ENCODE measurements at regions not wholly inside any gene's neighbourhood (a gene's known extent, or its start where the extent isn't known, plus 50 kb on each side); places are given as distances from the start of the nearest gene placed in this dataset.

DNA sequence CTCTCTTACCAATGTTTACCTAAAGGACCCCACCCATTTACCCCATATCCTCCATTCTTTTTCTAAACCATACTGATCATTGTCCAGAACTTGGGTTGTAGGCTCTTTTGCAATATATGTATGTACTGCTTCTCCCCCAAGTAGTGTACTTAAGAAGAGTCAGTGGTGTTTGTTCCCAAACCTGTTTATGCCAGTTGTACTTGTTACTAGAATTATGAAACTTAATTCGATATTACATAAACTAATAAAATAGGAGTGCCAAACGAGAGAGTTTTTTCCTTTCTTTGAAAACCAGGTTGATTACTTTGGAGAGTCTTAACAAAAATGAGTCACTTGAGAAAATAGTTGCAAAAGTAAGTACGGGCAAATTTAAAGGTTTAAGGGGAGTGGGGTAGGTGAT lies 96.3 kb downstream of the GEMIN8 start:
- Histone ChIP-seq H3K36me3 (ENCODE audit: insufficient read depth, low read length) (no peaks in the 10 kb centered on the region), H3K4me1 (ENCODE audit: insufficient read depth, low read length) (peaks cover 46% of the 10 kb centered on the region), H3K9me3 (ENCODE audit: control insufficient read depth, insufficient read depth, low read length) (no peaks in the 10 kb centered on the region), H3K9ac (ENCODE audit: low read depth, low read length) (no peak overlapping the region)

DNA sequence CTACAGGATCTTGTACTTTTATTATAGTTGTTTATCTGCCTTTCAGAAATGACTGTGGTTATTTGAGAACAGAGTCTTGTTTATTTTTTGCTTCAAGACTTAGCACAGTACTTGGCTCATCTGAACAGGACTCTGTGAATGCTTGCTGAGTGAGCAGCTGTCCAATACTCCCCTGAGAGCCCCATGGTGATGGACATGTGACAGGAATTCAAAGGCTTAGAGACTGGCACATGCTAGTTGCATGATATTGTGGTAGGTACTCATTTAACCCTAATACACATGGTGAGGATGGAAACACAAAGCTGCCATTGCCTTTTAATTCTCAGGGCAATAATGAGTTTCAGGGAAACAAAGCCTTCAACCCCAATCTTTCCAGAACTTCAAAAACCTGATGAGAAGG lies 97.3 kb downstream of the GEMIN8 start:
- Histone ChIP-seq H3K4me1 (ENCODE audit: insufficient read depth, low read length) (peaks cover 49% of the 10 kb centered on the region), H3K9ac (ENCODE audit: low read depth, low read length) (no peak overlapping the region), H3K9me3 (ENCODE audit: control insufficient read depth, insufficient read depth, low read length) (no peaks in the 10 kb centered on the region), H3K36me3 (ENCODE audit: insufficient read depth, low read length) (no peaks in the 10 kb centered on the region)

DNA sequence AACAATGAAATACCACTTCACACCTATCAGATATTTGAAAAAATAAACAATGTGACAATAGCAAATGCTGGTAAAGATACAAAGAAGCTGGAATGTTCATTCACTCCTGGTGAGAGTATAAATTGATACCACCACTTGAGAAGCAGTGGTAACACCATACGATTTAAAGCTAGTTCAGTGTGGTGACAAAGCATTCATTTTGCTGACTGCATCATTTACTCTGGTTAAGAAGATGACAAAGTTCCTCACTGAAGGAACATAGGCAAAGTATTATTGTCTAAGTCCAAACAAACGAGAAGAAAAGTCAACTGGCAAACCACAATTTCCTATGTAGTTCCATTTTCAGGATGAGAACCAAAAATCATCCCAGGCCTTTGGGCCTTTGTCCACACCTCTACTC lies 102.5 kb downstream of the GEMIN8 start:
- H3K9ac ChIP-seq (ENCODE audit: low read depth, low read length) = no peak overlapping the region
- H3K36me3 ChIP-seq (ENCODE audit: insufficient read depth, low read length) = no peaks in the 10 kb centered on the region
- peaks cover 16% of the 10 kb centered on the region for H3K4me1 ChIP-seq (ENCODE audit: insufficient read depth, low read length)
- no peaks in the 10 kb centered on the region for H3K9me3 ChIP-seq (ENCODE audit: control insufficient read depth, insufficient read depth, low read length)

DNA sequence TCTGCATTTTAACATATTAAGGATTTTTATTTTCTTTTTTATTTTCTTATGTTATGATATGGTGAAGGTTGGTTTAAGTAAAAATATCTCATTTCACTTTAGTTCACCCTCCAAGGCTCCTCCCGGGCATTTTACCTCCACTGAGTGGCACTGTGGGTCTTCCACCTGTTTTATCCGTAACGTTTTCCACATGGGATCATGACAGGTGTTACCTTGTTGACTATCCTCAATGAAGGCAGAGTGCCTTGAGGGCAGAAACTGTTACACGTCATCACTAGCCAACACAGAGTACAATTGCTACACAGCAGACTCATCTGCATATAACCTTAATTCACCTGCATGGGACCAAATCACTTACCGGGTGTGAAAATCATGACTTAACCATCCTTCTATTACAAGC lies 105.8 kb downstream of the GEMIN8 start:
- Histone ChIP-seq H3K36me3 (ENCODE audit: insufficient read depth, low read length) (no peaks in the 10 kb centered on the region), H3K9me3 (ENCODE audit: control insufficient read depth, insufficient read depth, low read length) (no peaks in the 10 kb centered on the region), H3K4me1 (ENCODE audit: insufficient read depth, low read length) (peaks cover 12% of the 10 kb centered on the region), H3K9ac (ENCODE audit: low read depth, low read length) (no peak overlapping the region)

DNA sequence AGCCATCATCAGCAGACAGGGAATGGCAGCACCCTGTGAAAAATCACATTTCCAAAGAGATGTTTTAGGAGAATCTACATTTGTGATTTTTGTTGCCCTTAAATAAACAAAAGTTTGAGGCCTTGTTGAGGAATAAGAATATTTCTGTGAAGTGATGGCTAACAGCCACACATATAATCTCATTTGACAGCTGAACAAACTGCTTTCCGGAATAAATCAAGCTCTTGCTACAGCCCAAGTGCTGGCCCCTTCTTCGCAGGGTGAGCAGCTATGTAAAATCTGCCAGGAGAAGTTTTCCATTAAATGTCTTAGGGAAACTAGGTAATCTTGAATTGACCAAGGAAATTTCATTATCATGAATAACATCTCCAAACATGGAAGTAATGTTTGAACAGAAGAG lies 106.4 kb upstream of the GPM6B start:
- no peaks in the 10 kb centered on the region for H3K36me3 ChIP-seq (ENCODE audit: insufficient read depth, low read length)
- peaks cover 7% of the 10 kb centered on the region for H3K4me1 ChIP-seq (ENCODE audit: insufficient read depth, low read length)
- H3K9me3 ChIP-seq (ENCODE audit: control insufficient read depth, insufficient read depth, low read length) = no peaks in the 10 kb centered on the region
- H3K9ac ChIP-seq (ENCODE audit: low read depth, low read length) = no peak overlapping the region

DNA sequence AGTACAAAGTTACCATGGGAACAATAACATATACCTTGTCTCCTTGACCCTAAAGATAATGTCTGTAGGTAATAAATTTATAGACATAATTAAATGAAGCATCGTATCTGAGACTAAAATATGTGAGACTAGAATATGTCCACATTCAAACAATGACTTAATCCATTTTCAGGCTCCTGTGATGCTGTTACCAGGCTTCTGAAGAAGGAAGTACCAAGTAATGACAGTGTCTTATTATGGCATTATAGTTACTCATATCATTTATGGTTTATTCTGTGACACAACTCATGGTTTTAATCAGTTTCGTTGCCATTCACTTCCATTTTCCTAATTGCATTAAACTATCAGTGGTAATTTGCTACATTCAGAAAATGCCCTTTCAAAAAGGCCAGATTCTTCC lies 100.6 kb upstream of the GPM6B start:
- Histone ChIP-seq H3K36me3 (ENCODE audit: insufficient read depth, low read length) (no peaks in the 10 kb centered on the region), H3K9ac (ENCODE audit: low read depth, low read length) (no peak overlapping the region), H3K4me1 (ENCODE audit: insufficient read depth, low read length) (no peaks in the 10 kb centered on the region), H3K9me3 (ENCODE audit: control insufficient read depth, insufficient read depth, low read length) (no peaks in the 10 kb centered on the region)

DNA sequence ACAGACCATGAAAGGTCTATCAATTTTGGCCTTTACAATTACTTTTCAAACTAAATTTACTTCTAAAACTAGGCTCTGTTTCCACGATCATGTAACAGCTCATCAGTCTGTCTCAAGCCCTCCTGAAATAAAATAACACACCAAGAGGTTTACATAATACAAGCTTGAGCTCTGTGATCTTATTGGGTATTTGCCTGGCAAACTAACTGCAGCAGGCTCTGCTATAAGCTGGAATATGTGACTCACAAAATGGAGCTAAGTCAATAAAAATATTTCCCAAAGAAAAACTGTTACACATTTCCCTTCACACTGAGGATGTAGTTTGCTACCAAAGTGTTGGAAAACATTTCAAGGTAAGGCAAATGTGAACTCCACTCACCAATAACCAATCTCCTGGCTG lies 94.7 kb upstream of the GPM6B start:
- no peak overlapping the region for H3K9ac ChIP-seq (ENCODE audit: low read depth, low read length)
- no peaks in the 10 kb centered on the region for H3K9me3 ChIP-seq (ENCODE audit: control insufficient read depth, insufficient read depth, low read length)
- no peaks in the 10 kb centered on the region for H3K36me3 ChIP-seq (ENCODE audit: insufficient read depth, low read length)
- H3K4me1 ChIP-seq (ENCODE audit: insufficient read depth, low read length) = 0 out of 2 replicates have a peak, but pooled peaks cover under 1% of the 10 kb centered on the region

DNA sequence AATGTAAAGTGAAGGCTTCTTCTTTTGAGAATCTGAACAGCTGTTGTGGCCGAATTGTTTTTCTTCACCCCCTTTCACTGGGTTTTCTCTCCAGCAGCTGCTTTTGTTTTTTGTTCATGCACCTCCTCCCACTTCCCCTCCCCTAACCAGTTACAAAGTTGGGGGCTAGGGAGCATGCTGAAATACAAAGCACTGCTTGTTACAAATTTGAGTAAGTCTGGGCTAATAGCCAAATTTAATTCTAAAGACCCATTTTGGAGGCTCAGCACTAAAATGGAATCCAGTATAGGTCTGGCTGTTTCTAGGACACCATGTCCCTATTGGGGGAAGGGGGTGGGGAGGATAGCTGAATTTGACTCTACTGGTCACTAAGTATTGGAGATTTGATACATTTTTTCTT lies 89.2 kb upstream of the GPM6B start:
- H3K4me1 ChIP-seq (ENCODE audit: insufficient read depth, low read length) = peaks cover 11% of the 10 kb centered on the region; the same call in 1 of the 2 replicates
- no peak overlapping the region for H3K9ac ChIP-seq (ENCODE audit: low read depth, low read length)
- no peaks in the 10 kb centered on the region for H3K36me3 ChIP-seq (ENCODE audit: insufficient read depth, low read length)
- no peaks in the 10 kb centered on the region for H3K9me3 ChIP-seq (ENCODE audit: control insufficient read depth, insufficient read depth, low read length)

DNA sequence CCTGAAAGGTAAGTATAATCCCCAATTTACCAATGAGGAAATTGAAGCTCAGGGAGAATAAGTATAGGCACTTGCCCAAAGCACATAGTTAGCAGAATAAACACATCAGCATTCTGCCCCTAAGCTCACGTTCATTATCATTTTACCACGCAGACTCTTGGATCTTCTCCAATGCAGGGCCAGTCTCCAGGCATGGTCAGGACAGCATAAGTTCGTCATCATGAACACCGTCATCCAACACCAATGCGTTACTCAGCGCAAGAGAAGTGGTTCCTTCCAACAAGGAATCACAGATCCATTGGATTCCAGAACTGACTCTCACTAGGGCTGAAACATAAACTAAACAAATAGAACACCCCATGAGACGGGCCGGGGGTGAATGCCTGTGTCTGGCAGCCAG lies 86.5 kb upstream of the GPM6B start:
- H3K36me3 ChIP-seq (ENCODE audit: insufficient read depth, low read length) = no peaks in the 10 kb centered on the region
- H3K9ac ChIP-seq (ENCODE audit: low read depth, low read length) = no peak overlapping the region
- H3K9me3 ChIP-seq (ENCODE audit: control insufficient read depth, insufficient read depth, low read length) = no peaks in the 10 kb centered on the region
- H3K4me1 ChIP-seq (ENCODE audit: insufficient read depth, low read length) = peaks cover 19% of the 10 kb centered on the region; the same call in 1 of the 2 replicates

DNA sequence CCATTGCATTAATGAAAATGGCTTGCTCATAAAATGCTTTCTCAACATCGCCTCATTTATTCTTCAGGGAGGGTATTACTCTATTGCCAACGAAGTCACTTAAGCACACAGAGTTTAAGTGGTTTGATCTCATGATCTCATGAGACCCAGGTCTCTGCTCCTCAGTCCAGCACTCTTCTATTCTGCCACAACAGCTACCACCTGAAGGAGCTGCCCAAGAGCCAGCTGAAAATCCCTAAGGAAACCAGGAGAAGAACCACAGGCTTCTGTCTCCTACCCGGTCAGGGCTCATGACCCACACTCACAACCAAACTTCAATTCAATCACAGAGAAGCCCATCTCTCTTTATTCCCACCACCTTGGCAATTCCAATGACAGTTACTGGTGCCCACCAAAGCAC lies 85.5 kb upstream of the GPM6B start:
- no peak overlapping the region for H3K9ac ChIP-seq (ENCODE audit: low read depth, low read length)
- H3K9me3 ChIP-seq (ENCODE audit: control insufficient read depth, insufficient read depth, low read length) = no peaks in the 10 kb centered on the region
- peaks cover 21% of the 10 kb centered on the region; the same call in 1 of the 2 replicates for H3K4me1 ChIP-seq (ENCODE audit: insufficient read depth, low read length)
- no peaks in the 10 kb centered on the region for H3K36me3 ChIP-seq (ENCODE audit: insufficient read depth, low read length)

DNA sequence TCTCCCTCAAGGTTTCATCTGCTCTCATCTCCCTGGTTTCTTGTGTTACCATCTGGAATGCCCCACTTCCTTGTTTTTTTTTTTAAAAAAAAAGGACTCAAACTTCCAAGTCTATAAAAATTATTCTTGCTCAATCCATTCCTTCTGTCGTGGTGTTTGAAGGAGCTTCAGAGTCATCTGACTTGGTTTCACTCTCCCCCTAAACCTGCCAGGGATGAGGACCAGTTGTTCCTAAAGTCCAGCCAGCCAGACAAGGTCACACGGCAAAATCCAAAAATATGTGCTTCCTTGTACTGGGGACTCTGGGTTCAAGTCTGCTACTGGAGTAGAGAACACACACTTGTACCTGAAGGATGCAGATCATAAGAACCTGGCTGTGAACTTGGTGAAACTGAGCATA lies 84.5 kb upstream of the GPM6B start:
- Histone ChIP-seq H3K9ac (ENCODE audit: low read depth, low read length) (no peak overlapping the region), H3K36me3 (ENCODE audit: insufficient read depth, low read length) (no peaks in the 10 kb centered on the region), H3K9me3 (ENCODE audit: control insufficient read depth, insufficient read depth, low read length) (no peaks in the 10 kb centered on the region), H3K4me1 (ENCODE audit: insufficient read depth, low read length) (peaks cover 18% of the 10 kb centered on the region; the same call in 1 of the 2 replicates)

DNA sequence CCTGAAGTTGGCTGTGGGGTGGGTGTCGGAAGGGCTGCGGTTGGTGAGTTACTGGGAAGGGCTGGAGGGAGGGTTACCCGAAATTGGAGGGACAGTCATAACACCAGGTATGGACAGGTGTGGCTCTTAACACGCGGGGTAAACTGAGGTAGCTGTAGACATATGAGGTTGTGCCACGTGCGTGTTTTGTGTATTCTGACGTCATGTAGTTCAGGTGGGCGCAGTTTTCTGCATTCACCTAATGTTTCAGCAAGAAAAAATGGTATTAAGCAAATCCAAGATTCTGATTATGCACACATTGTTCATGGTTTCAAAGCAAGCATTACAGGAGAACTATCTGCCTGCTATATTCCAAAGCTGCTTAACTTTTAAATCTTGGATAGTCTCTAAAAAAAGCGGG lies 83.5 kb upstream of the GPM6B start:
- H3K36me3 ChIP-seq (ENCODE audit: insufficient read depth, low read length) = no peaks in the 10 kb centered on the region
- H3K4me1 ChIP-seq (ENCODE audit: insufficient read depth, low read length) = peaks cover 10% of the 10 kb centered on the region; the same call in 1 of the 2 replicates
- no peak overlapping the region for H3K9ac ChIP-seq (ENCODE audit: low read depth, low read length)
- no peaks in the 10 kb centered on the region for H3K9me3 ChIP-seq (ENCODE audit: control insufficient read depth, insufficient read depth, low read length)

DNA sequence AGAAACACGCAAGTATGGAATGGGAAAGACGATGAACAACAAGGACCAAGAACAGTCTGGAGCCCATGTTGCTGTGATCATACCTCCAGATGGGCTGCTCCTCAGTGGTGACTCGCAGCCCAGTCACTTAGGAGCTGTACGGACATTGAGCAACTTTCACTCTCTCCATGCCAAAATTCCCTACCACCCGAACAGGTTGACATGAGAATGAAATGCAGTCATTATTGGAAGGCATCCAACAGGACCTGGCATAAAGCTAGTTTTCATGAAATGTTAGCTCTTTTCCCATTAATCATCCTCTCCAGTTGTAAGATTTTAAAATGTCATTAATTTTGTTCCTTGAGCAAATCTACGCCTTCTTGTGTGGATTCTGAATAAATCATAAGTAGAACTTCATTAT lies 82.7 kb upstream of the GPM6B start:
- no peaks in the 10 kb centered on the region for H3K36me3 ChIP-seq (ENCODE audit: insufficient read depth, low read length)
- peaks cover 10% of the 10 kb centered on the region; the same call in 1 of the 2 replicates for H3K4me1 ChIP-seq (ENCODE audit: insufficient read depth, low read length)
- H3K9ac ChIP-seq (ENCODE audit: low read depth, low read length) = no peak overlapping the region
- H3K9me3 ChIP-seq (ENCODE audit: control insufficient read depth, insufficient read depth, low read length) = no peaks in the 10 kb centered on the region

DNA sequence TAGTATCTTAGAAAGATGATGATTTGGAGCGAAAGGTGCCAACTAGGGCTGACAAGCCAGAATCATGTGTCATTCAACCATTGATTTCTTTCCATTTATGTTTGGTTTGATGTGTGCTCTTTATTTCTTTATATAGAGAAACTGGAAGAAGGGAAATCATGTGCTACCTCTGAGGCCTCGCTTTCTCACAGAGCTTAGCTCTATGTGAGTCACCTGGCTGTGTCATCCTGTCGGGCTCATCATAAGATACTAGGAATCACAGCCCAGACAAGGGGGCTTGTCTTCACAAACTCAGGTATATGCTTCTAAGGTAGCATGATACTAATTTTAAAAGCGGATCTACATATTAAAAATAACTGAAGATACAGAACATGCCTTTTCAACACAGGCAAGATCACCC lies 81.7 kb upstream of the GPM6B start:
- Histone ChIP-seq H3K9me3 (ENCODE audit: control insufficient read depth, insufficient read depth, low read length) (no peaks in the 10 kb centered on the region), H3K4me1 (ENCODE audit: insufficient read depth, low read length) (peaks cover 18% of the 10 kb centered on the region), H3K36me3 (ENCODE audit: insufficient read depth, low read length) (no peaks in the 10 kb centered on the region), H3K9ac (ENCODE audit: low read depth, low read length) (no peak overlapping the region)

DNA sequence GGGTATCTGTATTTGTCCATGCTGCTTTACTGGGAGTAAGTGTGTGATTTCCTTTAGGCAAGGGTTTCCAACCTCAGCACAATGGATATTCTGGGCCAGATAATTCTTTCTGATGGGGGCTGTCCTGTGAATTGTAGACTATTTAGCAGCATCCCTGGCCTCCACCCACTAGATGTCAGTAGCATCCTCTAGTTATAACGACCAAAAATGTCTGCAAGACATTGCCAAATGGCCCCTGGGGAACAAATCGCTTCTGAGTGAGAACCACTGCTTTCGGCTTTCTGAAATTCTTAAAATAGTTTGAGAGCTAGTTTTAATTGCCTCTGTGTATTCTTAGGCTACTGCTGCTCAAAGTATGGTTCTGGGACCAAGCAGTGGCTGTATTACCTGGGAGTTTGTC lies 81.2 kb upstream of the GPM6B start:
- Histone ChIP-seq H3K9me3 (ENCODE audit: control insufficient read depth, insufficient read depth, low read length) (no peaks in the 10 kb centered on the region), H3K9ac (ENCODE audit: low read depth, low read length) (no peak overlapping the region), H3K36me3 (ENCODE audit: insufficient read depth, low read length) (no peaks in the 10 kb centered on the region), H3K4me1 (ENCODE audit: insufficient read depth, low read length) (peaks cover 19% of the 10 kb centered on the region)

DNA sequence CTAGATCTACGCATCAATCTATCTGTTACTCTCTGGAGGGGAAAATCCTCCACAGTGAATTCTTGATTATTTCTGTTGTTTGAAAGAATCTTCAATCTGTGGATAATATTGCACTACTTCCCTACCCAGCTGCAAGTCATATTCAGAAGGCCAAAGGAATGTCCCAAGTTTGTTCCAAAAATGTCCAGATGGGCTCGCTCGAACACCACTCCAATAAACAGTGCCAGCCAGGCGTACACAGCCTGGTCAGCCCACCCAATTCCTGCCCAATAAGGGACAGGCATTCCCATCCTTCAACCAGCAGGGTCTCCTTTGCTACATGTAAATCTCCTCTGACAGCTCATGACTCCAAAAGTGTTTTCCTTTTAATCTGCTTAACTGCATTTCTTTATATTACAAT lies 80.7 kb upstream of the GPM6B start:
- peaks cover 19% of the 10 kb centered on the region for H3K4me1 ChIP-seq (ENCODE audit: insufficient read depth, low read length)
- no peak overlapping the region for H3K9ac ChIP-seq (ENCODE audit: low read depth, low read length)
- H3K36me3 ChIP-seq (ENCODE audit: insufficient read depth, low read length) = no peaks in the 10 kb centered on the region
- no peaks in the 10 kb centered on the region for H3K9me3 ChIP-seq (ENCODE audit: control insufficient read depth, insufficient read depth, low read length)
